ENCODE measurements at regions not wholly inside any gene's neighbourhood (a gene's known extent, or its start where the extent isn't known, plus 50 kb on each side); places are given as distances from the start of the nearest gene placed in this dataset.
"Not testable (repeated sequence)": the region's sequence is repeated elsewhere in the genome, so short reads cannot be mapped to it uniquely, and the experiment has no call there.

DNA sequence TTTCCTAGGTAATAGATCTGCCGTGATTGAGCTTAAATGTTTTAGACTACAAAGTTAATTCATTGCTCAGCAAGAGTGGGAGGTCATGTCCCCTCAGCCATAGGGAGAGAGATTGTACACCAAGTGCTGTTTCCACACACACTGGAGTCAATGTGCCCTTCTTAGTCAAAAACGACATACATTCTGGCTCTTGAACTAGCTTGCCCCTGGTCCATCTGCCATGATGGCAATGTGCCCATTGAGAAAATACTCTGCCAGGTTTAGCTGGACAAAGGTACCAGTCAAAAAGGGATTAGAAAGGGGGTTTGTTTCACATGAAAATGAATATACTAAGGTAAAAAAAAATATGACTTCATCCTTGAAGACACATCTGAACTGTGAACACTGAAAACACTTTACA lies 377.1 kb upstream of the ADGRL3 start:
- no peak for DNase-seq

DNA sequence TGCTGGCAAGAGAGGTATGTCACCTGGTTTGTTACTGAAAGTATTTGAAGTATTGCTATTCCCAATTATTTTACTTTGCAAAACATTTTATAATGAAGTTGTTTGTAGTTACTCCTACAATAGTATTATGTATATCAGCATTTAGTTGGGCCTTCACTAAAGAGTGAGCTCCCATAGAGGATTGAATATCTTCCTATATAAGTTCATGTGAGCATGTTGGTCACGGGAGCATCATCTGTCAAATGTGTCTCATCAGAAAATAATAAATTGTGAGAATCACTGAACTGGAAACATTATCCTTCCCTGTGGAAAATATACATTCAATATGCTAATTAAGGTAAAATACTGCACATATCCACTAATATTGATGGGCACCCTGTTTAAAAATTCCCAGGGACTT lies 360.1 kb upstream of the ADGRL3 start:
- no peak for DNase-seq

DNA sequence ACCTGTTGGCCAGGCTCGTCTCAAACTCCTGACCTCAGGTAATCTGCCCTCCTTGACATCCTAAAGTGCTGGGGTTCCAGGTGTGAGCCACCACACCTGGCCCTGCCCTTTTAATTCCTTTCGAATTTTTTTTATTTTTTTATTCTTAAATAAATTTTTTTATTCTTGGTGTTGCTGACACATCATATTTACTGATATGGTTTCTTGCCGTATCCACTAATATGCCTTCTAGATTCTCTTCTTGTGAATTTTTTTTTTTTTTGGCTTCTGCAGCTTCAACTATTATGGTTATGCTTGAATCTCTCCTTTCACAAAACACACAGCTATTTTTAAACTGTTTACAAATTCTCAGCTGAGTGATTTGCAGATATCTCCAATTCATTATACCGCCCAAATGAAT lies 353.4 kb upstream of the ADGRL3 start:
- no peak for DNase-seq

DNA sequence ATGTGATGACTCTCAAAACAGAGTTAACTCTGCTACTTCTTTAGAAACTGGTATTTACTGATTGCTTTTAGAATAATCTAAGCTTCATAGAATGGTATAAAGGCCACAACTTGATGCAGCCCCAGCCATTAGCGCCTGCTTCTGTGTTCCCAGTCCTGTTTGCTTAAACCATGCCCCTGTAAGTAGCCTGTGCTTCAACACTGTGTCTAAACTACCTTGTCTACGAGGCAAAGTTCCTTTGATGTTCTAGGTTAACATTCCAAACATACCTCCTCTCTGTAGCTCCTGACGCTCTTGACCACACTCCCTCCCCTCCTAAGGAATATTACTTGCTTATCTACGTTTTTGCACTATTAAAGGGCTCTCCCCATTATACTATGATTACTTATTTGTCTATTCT lies 352.5 kb upstream of the ADGRL3 start:
- no peak for DNase-seq

DNA sequence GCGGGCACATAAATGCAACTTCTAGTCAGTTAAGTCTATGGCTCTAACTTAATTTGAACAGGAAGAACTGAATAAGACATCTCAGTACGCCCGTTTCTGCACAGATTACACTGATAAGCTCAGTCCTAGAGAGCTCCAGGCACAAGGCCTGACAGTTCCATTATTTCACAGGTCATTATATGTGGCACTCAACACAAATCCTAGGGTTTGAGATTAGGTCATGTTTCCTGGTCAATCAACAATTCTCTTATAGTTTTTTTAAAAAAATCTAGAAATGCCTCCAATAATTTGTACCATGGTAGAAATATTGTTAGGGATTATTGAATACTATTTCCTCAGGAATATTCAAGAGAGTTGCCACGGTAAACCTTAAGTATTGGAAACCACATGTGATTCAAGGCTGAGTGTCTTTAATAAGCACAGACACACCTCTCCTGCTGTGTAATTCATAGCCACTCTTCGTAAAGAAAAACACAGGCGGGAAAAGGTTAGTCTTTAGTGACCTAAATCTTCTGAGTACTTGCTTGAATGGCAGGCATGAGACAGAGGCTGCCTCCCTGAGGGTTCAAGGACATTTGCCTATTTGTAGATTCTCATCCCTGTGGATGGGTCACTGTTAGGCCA lies 342.9 kb upstream of the ADGRL3 start:
- no peak for DNase-seq

DNA sequence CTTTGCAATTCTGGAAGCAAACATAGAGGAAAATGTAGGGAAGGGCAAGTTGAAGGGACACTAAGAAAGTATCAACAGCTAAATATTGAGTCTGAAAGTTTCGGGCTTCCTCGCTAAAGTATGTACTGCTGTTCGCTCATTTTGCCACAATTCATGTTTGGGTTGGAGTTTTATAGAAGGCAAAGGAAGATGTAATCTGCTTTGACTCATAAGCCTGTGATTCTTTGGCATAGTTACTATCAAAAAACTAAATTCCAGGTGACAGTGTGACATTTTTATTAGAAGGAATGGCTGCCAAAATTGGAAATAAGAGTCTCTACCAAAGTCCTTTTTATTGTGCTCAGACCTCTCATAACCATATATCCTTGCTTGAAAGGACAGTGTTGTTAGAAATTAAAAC lies 336.7 kb upstream of the ADGRL3 start:
- no peak for DNase-seq

DNA sequence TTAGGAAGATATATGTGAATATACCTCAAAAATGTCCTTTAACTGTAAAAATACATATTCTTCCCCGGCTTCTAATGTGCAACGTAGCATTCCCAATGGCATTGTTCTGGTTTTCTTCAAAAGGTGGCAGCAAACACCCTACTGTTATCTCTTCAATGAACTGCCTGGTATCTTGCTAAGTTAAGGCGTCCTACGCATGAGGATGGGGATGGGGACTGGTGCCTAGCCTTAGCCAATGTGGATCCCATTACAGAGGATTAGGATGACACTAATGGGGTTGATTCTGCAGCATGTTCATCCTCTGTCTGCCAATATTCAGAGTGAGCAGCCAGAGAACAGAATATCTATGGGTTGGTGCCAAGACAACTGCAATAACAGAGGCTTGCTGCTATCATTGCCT lies 334.9 kb upstream of the ADGRL3 start:
- no peak for DNase-seq

DNA sequence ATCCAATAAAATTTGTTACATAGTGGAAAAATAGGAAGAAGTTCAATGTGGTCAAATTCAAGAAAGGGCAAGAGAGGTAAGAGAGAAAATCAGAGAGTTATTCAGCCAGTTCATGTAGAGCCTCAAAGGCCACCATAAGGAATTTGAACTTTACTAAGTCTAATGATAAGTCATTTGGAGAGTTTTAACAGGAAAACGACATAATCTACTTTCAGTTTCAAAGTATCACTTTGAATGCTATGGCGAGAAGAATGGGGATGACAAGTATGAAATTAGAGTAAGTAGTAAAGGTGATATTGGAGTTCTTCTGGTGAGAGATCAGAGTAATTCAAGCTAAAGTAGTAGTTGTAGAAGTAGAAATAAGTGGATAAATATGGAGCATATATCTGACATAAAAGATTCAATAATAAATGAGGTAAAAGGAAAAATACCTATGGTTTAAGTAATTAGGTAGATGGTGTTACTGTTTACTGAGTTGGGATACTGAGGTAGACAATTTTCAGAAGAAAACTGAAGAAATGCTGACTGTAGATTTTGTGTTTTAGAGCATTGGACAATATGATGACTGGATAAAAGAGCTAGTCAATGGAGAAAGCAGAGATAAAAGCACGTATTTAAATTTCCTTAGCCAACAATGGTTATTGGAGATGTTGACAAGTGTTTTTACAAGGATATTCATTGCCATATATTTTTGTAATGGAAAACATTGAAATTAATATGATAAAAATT lies 331.7 kb upstream of the ADGRL3 start:
- DNase-seq, result no peak

DNA sequence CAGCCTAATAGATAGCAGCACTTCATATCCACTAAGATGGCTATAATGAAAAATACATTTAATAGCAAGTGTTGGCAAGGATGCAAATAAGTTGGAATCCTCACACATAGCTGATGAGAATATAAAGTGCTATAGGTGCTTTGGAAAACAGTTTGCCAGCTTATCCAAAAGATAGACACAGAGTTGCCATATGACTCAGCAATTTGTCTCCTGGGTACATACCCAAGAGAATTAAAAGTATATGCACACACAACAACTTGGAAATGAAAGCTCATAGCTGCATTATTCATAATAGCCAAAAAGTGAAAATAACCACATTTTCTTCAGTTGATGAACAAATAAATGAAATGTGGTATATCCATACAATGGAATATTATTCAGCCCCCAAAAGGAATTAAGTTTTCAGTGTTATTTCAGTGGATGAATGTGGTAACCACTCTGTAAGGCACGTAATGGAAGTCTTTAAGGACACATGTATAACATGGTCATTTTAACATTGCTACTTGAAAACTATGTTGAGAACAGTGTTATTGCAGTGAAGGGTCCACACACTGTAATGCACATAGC lies 320.9 kb upstream of the ADGRL3 start:
- no peak for DNase-seq

DNA sequence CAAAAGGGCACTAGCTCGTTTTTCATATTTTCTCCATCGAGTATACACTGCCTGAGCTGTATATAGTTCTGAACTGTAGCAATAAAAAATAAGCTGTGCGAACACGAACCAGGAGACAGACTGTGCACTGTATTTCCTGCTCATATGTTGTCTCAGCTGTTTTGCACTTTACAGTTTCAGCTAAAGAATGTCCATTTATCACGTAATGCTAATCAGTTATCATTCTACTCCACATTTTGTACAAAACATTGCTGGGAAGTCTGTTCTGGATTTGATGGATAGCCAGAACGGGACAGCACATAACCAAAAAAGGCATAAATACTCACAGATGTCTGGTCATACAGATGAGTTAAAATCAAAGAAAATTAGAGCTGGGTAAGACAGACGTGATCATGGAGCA lies 315.5 kb upstream of the ADGRL3 start:
- no peak for DNase-seq

DNA sequence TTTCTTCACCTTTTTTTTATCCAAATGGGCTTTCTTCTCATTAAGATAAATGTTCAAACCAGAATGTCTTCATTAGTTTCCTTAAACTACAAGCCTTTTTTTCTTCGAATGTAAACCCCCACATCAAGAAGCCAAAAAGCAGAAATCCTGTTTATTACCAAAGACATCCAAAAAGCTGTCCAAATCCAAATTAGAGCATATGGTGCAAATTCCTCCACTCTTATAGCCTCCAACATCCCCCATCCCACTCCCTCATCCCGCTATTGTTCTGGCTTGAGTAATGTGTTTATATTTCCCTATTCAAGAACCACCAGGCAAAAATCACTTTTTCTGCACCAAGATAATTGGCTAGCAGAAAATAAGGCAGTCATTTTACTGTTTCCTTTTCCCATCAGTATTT lies 315.1 kb upstream of the ADGRL3 start:
- DNase-seq, result no peak

DNA sequence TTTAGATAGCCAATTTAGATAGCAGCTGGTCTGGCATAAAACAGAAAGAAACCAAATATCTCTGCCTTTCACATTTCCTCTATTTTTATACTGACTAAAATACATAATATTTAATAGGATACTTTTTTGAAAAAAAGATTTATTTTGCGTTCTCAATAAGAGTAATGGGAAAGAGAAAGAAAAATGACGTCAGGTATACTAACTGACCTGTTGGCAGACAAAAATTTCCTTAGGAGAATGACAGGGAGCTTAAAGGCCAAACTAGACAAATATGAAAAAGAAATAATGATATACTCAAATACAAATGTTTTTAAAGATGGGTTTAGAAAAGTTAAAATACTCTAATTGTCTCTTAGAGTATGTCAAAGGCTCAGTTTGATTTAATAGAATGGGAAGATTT lies 309.4 kb upstream of the ADGRL3 start:
- no peak for DNase-seq

DNA sequence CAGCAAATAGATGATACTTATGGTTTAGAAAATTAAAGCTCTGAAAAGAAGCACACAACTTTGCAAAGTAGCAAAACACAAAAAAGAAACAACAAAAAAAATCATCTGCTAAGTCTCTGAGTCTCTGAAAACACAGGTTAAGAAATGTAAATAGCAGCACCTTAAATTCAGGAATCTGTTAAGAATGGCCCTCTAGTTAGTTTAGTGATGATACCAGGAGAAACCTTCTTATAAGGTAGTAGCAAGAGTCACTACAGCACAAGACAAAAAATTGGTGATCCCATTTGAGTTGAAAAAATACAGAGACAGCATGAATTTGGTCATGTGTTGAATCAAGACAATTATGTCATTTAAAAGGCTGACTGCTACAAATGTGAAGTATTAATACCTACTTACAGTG lies 308.2 kb upstream of the ADGRL3 start:
- no peak for DNase-seq

DNA sequence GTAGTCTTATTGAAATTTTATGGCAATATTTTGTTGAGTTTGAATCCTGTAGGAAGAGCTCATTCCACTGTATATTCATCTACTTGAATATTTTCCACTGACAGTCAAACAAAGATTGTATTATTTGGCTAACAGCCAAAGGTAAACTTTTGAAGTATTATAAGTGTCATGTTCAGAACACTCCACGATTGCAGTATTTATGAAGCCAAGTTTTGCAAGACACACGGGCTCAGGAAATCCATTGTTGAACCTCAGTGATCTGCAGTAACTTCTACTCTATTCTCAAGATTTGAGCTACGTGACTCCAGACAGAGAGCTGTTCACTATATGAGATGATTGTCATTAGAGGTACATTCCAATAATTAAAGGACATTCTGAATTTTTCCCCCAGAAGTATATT lies 302.7 kb upstream of the ADGRL3 start:
- no peak for DNase-seq

DNA sequence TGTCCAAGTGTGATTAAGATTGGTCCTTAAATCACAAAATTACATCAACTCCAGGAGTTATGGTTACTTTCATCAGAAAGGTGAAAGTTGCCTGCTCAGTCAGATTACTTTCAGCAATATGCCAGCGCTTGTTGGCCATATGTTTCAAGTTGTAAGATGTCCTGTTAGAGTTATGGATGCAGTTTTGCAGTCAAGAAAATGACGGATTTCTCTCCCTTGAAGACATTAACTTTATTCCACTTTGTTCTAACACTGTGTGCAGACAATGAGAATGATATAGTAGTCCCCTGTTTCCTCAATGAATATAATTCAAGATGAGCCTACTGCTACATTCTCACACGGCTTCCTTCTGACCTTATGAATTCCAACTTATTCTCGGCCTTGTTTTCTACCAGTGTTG lies 295.0 kb upstream of the ADGRL3 start:
- DNase-seq, result no peak

DNA sequence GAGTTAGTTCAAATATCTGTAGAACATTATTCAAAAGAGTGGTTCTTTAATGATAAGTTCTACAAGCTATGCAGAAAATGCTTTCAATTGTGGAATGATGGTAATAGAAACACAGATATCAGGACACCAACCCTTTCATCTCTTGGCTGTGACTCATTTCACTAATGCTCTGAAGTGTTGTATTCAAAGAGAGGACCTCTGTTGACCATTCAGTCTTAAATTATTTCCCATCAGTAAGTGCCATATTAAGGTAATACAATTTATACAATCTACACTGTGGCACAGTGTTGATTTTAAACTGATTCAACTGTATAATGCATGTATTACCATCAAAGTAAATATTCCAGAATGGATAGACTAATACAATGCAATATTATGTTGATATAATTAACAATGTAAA lies 289.0 kb upstream of the ADGRL3 start:
- no peak for DNase-seq

DNA sequence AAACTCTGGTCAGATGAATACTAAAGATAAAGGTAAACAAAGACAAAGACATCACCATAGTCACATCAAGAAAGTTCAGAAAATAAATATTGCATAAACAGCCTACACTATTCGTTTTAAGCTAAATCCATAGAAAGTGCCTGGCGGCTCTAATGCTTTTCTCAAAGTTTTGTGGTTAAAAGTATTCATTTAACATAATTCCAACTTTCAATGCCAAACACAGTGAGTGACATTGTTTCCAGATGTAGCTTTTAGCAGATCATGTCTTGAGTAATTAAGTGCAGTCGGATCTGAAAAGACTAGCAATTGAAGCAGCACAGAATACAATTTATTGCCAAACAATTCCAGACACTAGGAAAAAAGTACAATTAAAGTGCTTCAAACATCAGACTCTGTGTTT lies 287.1 kb upstream of the ADGRL3 start:
- DNase-seq, result no peak

DNA sequence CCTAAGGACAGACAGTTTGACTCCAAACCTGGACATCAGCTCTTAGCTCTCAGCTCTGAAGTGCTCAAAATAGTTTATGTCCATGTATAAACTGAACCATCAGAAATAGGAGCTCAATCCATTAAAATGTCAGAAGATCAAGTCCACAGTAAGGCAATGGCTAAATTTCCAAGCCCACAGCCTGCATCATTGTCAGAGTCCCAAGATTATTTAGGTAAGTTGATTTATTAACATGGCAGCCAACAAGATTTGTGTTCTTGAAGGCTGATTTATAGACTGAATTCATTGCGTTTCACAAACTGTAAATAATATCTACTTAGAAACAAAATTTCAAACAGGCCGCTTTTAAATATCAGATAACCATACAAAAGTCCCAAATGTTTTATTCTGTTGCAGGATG lies 286.5 kb upstream of the ADGRL3 start:
- no peak for DNase-seq

DNA sequence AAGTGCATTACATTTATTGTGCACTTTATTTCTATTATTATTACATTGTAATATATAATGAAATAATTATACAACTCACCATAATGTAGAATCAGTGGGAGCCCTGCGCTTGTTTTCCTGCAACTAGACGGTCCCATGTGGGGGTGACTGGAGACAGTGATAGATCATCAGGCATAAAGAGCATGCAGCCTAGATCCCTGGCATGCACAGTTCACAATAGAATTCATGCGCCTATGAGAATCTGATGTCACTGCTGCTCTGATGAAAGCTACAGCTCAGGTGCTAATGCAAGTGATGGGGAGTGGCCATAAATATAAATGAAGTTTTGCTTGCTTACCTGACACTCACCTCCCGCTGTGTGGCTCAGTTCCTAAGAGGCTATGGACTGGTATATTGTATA lies 278.4 kb upstream of the ADGRL3 start:
- DNase-seq, result not testable (repeated sequence)

DNA sequence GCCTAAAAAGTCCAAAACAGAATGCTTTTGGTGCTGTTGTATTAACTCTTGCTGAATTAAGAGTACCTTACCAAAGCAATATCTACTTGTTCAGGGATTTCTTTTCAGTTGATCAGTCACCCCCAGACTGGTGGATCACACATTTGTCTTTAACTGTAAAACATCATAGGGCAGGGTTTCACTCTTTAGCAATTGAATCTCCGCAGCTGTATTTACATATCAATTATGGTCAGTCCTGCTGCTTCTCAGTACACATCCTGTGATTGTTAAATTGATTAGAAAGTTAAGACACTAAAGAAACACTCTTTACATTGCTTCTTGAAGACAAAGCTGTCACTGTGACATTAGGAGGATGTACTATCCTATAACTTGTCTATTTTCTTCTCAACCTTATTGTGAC lies 277.1 kb upstream of the ADGRL3 start:
- no peak for DNase-seq

DNA sequence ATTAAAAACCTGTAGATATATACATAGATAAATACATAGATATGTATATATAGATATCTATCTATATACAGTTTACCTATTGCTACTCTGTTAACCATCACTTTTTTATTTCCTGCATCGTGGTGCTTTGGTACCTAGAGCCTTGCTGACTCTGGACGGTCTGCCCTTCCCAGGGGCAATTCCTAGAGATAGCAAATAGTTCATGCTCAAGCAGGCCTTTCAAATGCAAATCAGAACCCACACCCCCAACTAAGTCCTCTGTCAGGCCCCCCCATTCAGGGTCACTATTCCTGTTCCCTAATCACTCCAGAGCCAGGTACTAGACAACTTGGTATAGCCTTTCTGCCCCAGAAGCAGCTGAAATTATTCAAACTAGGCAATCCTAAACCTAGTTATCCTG lies 273.5 kb upstream of the ADGRL3 start:
- no peak for DNase-seq

DNA sequence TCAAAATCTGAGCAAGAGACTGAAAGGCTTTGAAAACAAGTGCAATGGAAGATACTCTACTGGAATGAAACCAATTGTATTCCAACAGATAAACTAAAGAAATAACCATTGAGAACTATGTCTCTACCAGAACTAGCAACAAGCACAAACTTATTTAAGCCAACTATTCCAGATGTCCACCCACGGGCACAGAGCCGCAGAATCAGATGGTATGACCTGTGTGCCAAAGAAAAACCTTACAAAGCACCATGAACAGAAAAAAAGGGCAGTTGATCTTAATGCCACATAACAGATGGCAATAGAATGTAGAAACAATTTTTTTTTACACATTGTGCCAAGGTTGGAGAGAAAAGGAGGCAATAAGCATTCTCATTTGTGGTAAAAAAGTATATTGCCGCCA lies 269.3 kb upstream of the ADGRL3 start:
- no peak for DNase-seq

DNA sequence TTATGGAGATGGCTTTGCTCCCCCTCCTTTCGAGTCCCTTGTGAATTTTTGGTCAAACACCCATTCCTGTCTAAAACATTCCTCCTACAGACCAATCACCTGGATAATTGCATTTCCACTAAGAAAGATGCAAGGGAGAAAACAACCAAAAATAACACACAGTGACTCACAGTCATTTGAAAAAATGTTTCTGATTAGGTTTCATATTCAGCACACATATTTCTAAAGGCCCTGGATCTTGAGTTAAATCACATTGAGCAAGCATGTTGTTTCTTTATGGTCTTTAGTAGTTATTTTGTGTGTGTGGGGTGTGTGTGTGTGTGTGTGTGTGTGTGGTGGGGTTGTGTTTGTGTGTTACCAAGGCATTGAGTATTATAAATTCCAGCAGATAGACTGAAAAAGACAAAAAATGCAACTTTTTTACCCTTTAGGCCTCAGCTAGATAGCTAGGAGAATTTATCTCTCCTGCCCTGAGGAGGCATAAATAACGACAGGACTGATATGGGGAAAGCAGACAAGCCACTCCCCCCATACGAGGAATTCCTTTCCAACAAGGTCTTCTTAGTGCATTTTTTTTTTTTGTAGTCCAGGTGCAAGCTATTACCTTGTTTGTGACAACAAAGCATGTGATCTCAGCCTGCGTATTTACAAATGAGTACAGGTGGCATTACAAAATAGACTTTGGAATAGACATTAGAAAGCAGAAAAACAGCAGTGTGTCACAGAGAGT lies 265.4 kb upstream of the ADGRL3 start:
- DNase-seq, result no peak

DNA sequence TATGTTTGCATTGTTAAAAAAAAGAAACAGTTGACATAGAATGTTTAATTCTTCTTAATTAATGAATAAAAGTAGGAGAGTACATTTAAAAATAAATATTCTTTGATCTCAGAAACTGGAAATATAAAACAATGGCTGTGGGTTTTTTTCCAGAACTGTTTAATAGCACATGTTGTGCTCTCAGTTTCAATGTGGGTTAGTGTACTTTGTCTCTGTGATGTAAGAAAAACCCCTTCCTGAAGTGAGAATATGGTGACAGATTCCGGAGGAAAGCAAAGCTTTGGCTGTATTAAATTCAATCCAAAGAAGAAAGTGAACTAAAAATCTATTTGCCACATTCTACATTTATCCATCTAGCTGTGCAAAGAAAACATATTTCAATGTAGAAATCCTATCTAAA lies 261.9 kb upstream of the ADGRL3 start:
- no peak for DNase-seq

Measured in stimulated activated CD4-positive, alpha-beta T cell treated with anti-CD3 and anti-CD28 coated beads, Interleukin-4, amount 100 ng/mL, for 1 hour (primary cell).